ENCODE measurements at regions not wholly inside any gene's neighbourhood (a gene's known extent, or its start where the extent isn't known, plus 50 kb on each side); places are given as distances from the start of the nearest gene placed in this dataset.

GRCh38 chr3:74443102-74443501 lies 171.4 kb downstream of the CNTN3 start:
- TF ChIP-seq POLR2A (IDR thresholded peaks at IDR 0.05; ENCODE audit: low read length) (no peak), GATA1 (IDR thresholded peaks at IDR 0.05; ENCODE audit: low read depth, low read length) (no peak)
